ENCODE measurements at regions not wholly inside any gene's neighbourhood (a gene's known extent, or its start where the extent isn't known, plus 50 kb on each side); places are given as distances from the start of the nearest gene placed in this dataset.

GRCh38 chr9:78150312-78150982 lies 85.4 kb upstream of the CEP78 start:
- ChIA-PET POLR2A (interaction anchor here (0.7 kb wide), 1 partner anchor 709 kb away, joined by 4 read pairs; no protein-coding TSS in a partner anchor), CTCF (no interaction called here), RAD21 (ENCODE audit: low non-redundant PET in 1 of 2, low total read pairs in 2 of 2, uncharacterized antibody in 2 of 2, unreplicated experiment in 2 of 2) (no interaction called here)
- no peak overlapping the region for H3K4me3 ChIP-seq (replicated peaks in 1 of 2; ENCODE audit: low read depth in 1 of 2, low read length in 2 of 2)
- BruUV-seq (replicated peaks), result no TSS peak
- no peak overlapping the region for H3K27ac ChIP-seq (ENCODE audit: low read depth, low read length)
- H3K36me3 ChIP-seq (ENCODE audit: control insufficient read depth in 1 of 2, insufficient read depth in 2 of 2, low read length in 2 of 2), result no peaks in the 10 kb centered on the region
- no peak overlapping the region for H3K4me2 ChIP-seq (ENCODE audit: low read length)
- TF ChIP-seq RAD21 (IDR thresholded peaks at IDR 0.05; ENCODE audit: low read depth) (no peak), JUND (IDR thresholded peaks at IDR 0.05) (no peak), ATF3 (IDR thresholded peaks at IDR 0.05) (no peak), SRF (IDR thresholded peaks at IDR 0.05; ENCODE audit: low read depth) (no peak), POLR2A (IDR thresholded peaks at IDR 0.05; ENCODE audit: borderline replicate concordance, extremely low read depth, insufficient read depth, insufficient read length) (no peak)
- TF ChIP-seq, protein P1, sequence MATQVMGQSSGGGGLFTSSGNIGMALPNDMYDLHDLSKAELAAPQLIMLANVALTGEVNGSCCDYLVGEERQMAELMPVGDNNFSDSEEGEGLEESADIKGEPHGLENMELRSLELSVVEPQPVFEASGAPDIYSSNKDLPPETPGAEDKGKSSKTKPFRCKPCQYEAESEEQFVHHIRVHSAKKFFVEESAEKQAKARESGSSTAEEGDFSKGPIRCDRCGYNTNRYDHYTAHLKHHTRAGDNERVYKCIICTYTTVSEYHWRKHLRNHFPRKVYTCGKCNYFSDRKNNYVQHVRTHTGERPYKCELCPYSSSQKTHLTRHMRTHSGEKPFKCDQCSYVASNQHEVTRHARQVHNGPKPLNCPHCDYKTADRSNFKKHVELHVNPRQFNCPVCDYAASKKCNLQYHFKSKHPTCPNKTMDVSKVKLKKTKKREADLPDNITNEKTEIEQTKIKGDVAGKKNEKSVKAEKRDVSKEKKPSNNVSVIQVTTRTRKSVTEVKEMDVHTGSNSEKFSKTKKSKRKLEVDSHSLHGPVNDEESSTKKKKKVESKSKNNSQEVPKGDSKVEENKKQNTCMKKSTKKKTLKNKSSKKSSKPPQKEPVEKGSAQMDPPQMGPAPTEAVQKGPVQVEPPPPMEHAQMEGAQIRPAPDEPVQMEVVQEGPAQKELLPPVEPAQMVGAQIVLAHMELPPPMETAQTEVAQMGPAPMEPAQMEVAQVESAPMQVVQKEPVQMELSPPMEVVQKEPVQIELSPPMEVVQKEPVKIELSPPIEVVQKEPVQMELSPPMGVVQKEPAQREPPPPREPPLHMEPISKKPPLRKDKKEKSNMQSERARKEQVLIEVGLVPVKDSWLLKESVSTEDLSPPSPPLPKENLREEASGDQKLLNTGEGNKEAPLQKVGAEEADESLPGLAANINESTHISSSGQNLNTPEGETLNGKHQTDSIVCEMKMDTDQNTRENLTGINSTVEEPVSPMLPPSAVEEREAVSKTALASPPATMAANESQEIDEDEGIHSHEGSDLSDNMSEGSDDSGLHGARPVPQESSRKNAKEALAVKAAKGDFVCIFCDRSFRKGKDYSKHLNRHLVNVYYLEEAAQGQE (IDR thresholded peaks at IDR 0.05; ENCODE audit: low read depth), result no peak
- TF ChIP-seq, protein P2, sequence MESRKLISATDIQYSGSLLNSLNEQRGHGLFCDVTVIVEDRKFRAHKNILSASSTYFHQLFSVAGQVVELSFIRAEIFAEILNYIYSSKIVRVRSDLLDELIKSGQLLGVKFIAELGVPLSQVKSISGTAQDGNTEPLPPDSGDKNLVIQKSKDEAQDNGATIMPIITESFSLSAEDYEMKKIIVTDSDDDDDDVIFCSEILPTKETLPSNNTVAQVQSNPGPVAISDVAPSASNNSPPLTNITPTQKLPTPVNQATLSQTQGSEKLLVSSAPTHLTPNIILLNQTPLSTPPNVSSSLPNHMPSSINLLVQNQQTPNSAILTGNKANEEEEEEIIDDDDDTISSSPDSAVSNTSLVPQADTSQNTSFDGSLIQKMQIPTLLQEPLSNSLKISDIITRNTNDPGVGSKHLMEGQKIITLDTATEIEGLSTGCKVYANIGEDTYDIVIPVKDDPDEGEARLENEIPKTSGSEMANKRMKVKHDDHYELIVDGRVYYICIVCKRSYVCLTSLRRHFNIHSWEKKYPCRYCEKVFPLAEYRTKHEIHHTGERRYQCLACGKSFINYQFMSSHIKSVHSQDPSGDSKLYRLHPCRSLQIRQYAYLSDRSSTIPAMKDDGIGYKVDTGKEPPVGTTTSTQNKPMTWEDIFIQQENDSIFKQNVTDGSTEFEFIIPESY (IDR thresholded peaks at IDR 0.05; ENCODE audit: extremely low read depth, insufficient replicate concordance, low read length), result no peak
- no peak overlapping the region for H3K9ac ChIP-seq (ENCODE audit: low read length)
- no peaks in the 10 kb centered on the region for H4K20me1 ChIP-seq (ENCODE audit: insufficient read depth)
- no peaks in the 10 kb centered on the region for H3K27me3 ChIP-seq (ENCODE audit: insufficient read depth, low read length)
- H3K79me2 ChIP-seq (ENCODE audit: insufficient read depth, low read length), result no peaks in the 10 kb centered on the region
- no peaks in the 10 kb centered on the region for H3K9me3 ChIP-seq (ENCODE audit: control insufficient read depth in 1 of 2, insufficient read depth in 1 of 2, low read depth in 1 of 2, low read length in 2 of 2)
- no peak overlapping the region for H2AFZ ChIP-seq (ENCODE audit: low read depth, low read length, poor library complexity, severe bottlenecking)
- intact Hi-C loops (cut with micrococcal nuclease), result no loop called here
- DNase-seq (ENCODE audit: low read depth, low spot score), result no peak
- H3K9me2 ChIP-seq (ENCODE audit: insufficient read depth), result no peaks in the 10 kb centered on the region
- no peaks in the 10 kb centered on the region for H3K4me1 ChIP-seq (ENCODE audit: control insufficient read depth in 1 of 2, insufficient read depth in 2 of 2, low read length in 2 of 2)
- ATAC-seq, result no peak

Data from HCT116 (cell line).